Osteocyte (in vitro differentiated cells): ENCODE measurements at regions not wholly inside any gene's neighbourhood (a gene's known extent, or its start where the extent isn't known, plus 50 kb on each side); places are given as distances from the start of the nearest gene placed in this dataset.

Experiments
- DNase-seq: peaks from one replicate; pipeline ENCODE4 v3.0.0; 2021; ENCODE audit warnings: mixed read lengths; ENCODE audit not compliant: unreplicated experiment; ENCODE audit errors: extremely low spot score
- H3K27ac Mint-ChIP-seq: one replicate; pipeline ENCODE4 v1.8.0; 2021; ENCODE audit warnings: mild to moderate bottlenecking, mixed read lengths; ENCODE audit not compliant: unreplicated experiment
- H3K27me3 Mint-ChIP-seq: one replicate; pipeline ENCODE4 v1.8.0; 2021; ENCODE audit warnings: mixed read lengths; ENCODE audit not compliant: unreplicated experiment
- H3K36me3 Mint-ChIP-seq: one replicate; pipeline ENCODE4 v1.8.0; 2021; ENCODE audit warnings: mixed read lengths; ENCODE audit not compliant: unreplicated experiment
- H3K4me1 Mint-ChIP-seq: one replicate; pipeline ENCODE4 v1.8.0; 2021; ENCODE audit warnings: mixed read lengths; ENCODE audit not compliant: unreplicated experiment
- H3K4me3 Mint-ChIP-seq: one replicate; pipeline ENCODE4 v1.8.0; 2021; ENCODE audit warnings: mild to moderate bottlenecking, moderate library complexity, mixed read lengths; ENCODE audit not compliant: unreplicated experiment
- H3K9me3 Mint-ChIP-seq: one replicate; pipeline ENCODE4 v1.8.0; 2021; ENCODE audit warnings: mixed read lengths; ENCODE audit not compliant: unreplicated experiment
- CTCF ChIP-seq: fragments of 200-600 bp; sonication (generic); IDR thresholded peaks from 2 replicates; pipeline ENCODE4 v1.5.0; 2021; ENCODE audit warnings: antibody characterized with exemption, mild to moderate bottlenecking, moderate library complexity

GRCh38 chr10:129366450-129366849, 100.6 kb upstream of the MGMT start:
- H3K4me1 Mint-ChIP-seq: no peaks in the 10 kb centered on the region
- no peaks in the 10 kb centered on the region for H3K36me3 Mint-ChIP-seq
- H3K27ac Mint-ChIP-seq: no peak overlapping the region
- no peak for DNase-seq
- H3K27me3 Mint-ChIP-seq: no peaks in the 10 kb centered on the region
- H3K4me3 Mint-ChIP-seq: no peak overlapping the region
- H3K9me3 Mint-ChIP-seq: peaks cover 20% of the 10 kb centered on the region
- TF ChIP-seq CTCF: no peak

- H3K4me3 Mint-ChIP-seq: no peak overlapping the region
- H3K4me1 Mint-ChIP-seq: no peaks in the 10 kb centered on the region
- no peaks in the 10 kb centered on the region for H3K27me3 Mint-ChIP-seq
- H3K36me3 Mint-ChIP-seq: no peaks in the 10 kb centered on the region
- no peak for TF ChIP-seq CTCF
- no peak overlapping the region for H3K27ac Mint-ChIP-seq
- no peak for DNase-seq
- H3K9me3 Mint-ChIP-seq: peaks cover 21% of the 10 kb centered on the region
Observed at GRCh38 chr10:129369566-129369965, 97.5 kb upstream of the MGMT start.

- no peak overlapping the region for H3K27ac Mint-ChIP-seq
- TF ChIP-seq CTCF: no peak
- H3K4me3 Mint-ChIP-seq: no peak overlapping the region
- DNase-seq: no peak
- peaks cover 20% of the 10 kb centered on the region for H3K9me3 Mint-ChIP-seq
- H3K4me1 Mint-ChIP-seq: no peaks in the 10 kb centered on the region
- no peaks in the 10 kb centered on the region for H3K36me3 Mint-ChIP-seq
- H3K27me3 Mint-ChIP-seq: no peaks in the 10 kb centered on the region
Observed at GRCh38 chr10:129371541-129371940, 95.5 kb upstream of the MGMT start.

GRCh38 chr10:129372172-129372571, 94.9 kb upstream of the MGMT start:
- Mint-ChIP-seq H3K4me1 (no peaks in the 10 kb centered on the region), H3K27ac (no peak overlapping the region), H3K9me3 (peaks cover 16% of the 10 kb centered on the region), H3K27me3 (no peaks in the 10 kb centered on the region), H3K4me3 (no peak overlapping the region), H3K36me3 (no peaks in the 10 kb centered on the region)
- no peak for TF ChIP-seq CTCF
- DNase-seq: no peak

GRCh38 chr10:129373231-129373630, 93.8 kb upstream of the MGMT start:
- no peak for TF ChIP-seq CTCF
- H3K27me3 Mint-ChIP-seq: no peaks in the 10 kb centered on the region
- no peaks in the 10 kb centered on the region for H3K36me3 Mint-ChIP-seq
- no peak overlapping the region for H3K27ac Mint-ChIP-seq
- H3K4me1 Mint-ChIP-seq: no peaks in the 10 kb centered on the region
- DNase-seq: no peak
- no peak overlapping the region for H3K4me3 Mint-ChIP-seq
- H3K9me3 Mint-ChIP-seq: peaks cover 19% of the 10 kb centered on the region
